ENCODE measurements at regions not wholly inside any gene's neighbourhood (a gene's known extent, or its start where the extent isn't known, plus 50 kb on each side); places are given as distances from the start of the nearest gene placed in this dataset.

DNA sequence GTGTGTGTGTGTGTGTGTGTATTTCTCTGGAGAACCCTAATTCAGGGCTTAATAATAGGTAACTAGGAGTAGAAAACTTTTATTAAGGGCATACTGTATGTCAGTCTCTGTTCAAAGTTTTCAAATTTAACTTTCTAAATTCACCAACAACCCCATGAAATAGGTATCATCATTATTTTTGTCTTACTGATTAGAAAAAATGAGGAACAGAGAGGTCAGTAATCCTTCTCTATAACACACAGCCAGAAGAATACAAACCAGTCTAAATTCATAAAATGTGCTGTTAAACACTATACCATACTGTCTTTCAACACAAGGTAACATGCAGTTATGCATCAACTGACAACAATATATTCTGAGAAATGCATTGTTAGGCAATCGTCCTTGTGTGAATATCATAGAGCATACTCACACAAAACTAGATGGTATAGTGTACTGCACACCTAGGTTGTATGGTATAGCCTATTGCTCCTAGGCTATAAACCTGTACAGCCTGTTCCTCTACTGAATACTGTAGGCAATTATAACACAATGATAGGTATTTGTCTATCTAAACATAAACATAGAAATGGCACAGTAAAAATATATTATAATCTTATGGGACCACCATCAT lies 143.1 kb downstream of the PTH2R start:
- no peak for TF ChIP-seq POLR2A (IDR thresholded peaks at IDR 0.05; ENCODE audit: low read depth, low read length)
- no peak for TF ChIP-seq TAF1 (IDR thresholded peaks at IDR 0.05; ENCODE audit: borderline replicate concordance, low read depth, low read length)

Measured in GM12892 (cell line).